GM23248 (cell line): ENCODE measurements at regions not wholly inside any gene's neighbourhood (a gene's known extent, or its start where the extent isn't known, plus 50 kb on each side); places are given as distances from the start of the nearest gene placed in this dataset.

Experiments used
- DNase-seq: peaks from one replicate; pipeline ENCODE4 v3.0.0-alpha.2; 2015
- H2AFZ ChIP-seq: fragments of 200-600 bp; sonication (generic); 2 replicates; pipeline ENCODE4 v1.6.1; 2016; ENCODE audit warnings: antibody characterized with exemption
- H3F3A ChIP-seq: fragments of 200-600 bp; sonication (generic); 2 replicates; pipeline ENCODE4 v1.6.1; 2016; ENCODE audit warnings: mild to moderate bottlenecking, antibody characterized with exemption, mixed run types; ENCODE audit not compliant: insufficient read depth
- H3K27ac ChIP-seq: fragments of 200-600 bp; sonication (generic); 2 replicates; pipeline ENCODE4 v1.5.1; 2016; ENCODE audit warnings: mild to moderate bottlenecking
- H3K27me3 ChIP-seq: fragments of 200-600 bp; sonication (generic); replicated peaks from 2 replicates; pipeline ENCODE4 v1.6.1; 2016; ENCODE audit warnings: mild to moderate bottlenecking; ENCODE audit not compliant: insufficient read depth
- H3K36me3 ChIP-seq: fragments of 200-600 bp; sonication (generic); 2 replicates; pipeline ENCODE4 v1.6.1; 2016; ENCODE audit warnings: low read depth, mild to moderate bottlenecking
- H3K4me1 ChIP-seq: fragments of 200-600 bp; sonication (generic); 2 replicates; pipeline ENCODE4 v1.6.1; 2016; ENCODE audit warnings: mild to moderate bottlenecking; ENCODE audit not compliant: insufficient read depth
- H3K4me2 ChIP-seq: fragments of 200-600 bp; sonication (generic); one replicate; pipeline ENCODE4 v1.6.1; 2016; ENCODE audit warnings: mild to moderate bottlenecking; ENCODE audit not compliant: unreplicated experiment
- H3K4me3 ChIP-seq: fragments of 200-600 bp; sonication (generic); 2 replicates; pipeline ENCODE4 v1.5.1; 2016; ENCODE audit warnings: mild to moderate bottlenecking
- H3K79me2 ChIP-seq: fragments of 200-600 bp; sonication (generic); 2 replicates; pipeline ENCODE4 v1.6.1; 2016; ENCODE audit warnings: mild to moderate bottlenecking; ENCODE audit not compliant: insufficient read depth
- H3K9ac ChIP-seq: fragments of 200-600 bp; sonication (generic); 2 replicates; pipeline ENCODE4 v1.6.1; 2016; ENCODE audit warnings: mild to moderate bottlenecking
- H3K9me2 ChIP-seq: fragments of 200-600 bp; sonication (generic); 2 replicates; pipeline ENCODE4 v1.6.1; 2016; ENCODE audit warnings: mixed run types, mild to moderate bottlenecking, moderate library complexity; ENCODE audit not compliant: insufficient read depth
- H3K9me3 ChIP-seq: fragments of 200-600 bp; sonication (generic); one replicate; pipeline ENCODE4 v1.6.1; 2017; ENCODE audit warnings: low read depth
- H4K20me1 ChIP-seq: fragments of 200-600 bp; sonication (generic); 2 replicates; pipeline ENCODE4 v1.6.0; 2016; ENCODE audit not compliant: insufficient read depth
- EZH2 ChIP-seq: fragments of 200-600 bp; sonication (generic); IDR thresholded peaks from 2 replicates; pipeline ENCODE4 v1.6.1; 2018; ENCODE audit warnings: antibody characterized with exemption, mild to moderate bottlenecking; ENCODE audit not compliant: insufficient read depth, poor library complexity, severe bottlenecking
- EZH2phosphoT487 ChIP-seq: fragments of 200-600 bp; sonication (generic); IDR thresholded peaks from 2 replicates; pipeline ENCODE4 v1.6.1; 2018; ENCODE audit warnings: antibody characterized with exemption, moderate library complexity, mild to moderate bottlenecking, low read depth; ENCODE audit not compliant: insufficient read depth
- WGBS, 2 experiments: methylation state at CpG; one replicate each; pipeline ENCODE4 v1.1.6; 2015 to 2017; ENCODE audit warnings: low lambda C conversion rate in 2 of 2, low coverage in 1 of 2; ENCODE audit errors: missing lambda C conversion rate in 2 of 2; 5-methylcytosine and 5-hydroxymethylcytosine counted together
- in situ Hi-C: fragments of 300-500 bp; cut with MboI; formaldehyde crosslinking; loops from 2 replicates; pipeline ENCODE4 v1.15.0; 2020

DNA sequence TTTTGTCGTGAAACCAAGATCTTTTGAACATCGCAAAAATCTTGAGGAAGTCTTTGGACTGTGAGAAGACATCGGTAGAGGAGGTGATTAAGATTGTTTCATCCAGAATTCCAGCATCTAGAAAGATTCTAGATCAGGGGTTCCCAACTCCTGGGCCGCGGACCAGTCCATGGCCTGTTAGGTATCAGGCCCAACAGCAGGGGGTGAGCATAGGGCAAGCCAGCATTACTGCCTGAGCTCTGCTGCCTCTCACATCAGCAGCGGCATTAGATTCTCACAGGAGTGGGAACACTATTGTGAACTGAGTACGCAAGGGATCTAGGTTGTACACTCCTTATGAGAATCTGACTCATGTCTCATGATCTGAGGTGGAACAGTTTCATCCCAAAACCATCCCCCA is 600.6 kb upstream of the CDH11 start:
- no peak overlapping the region for H3K4me3 ChIP-seq
- H3K36me3 ChIP-seq = no peaks in the 10 kb centered on the region
- no peaks in the 10 kb centered on the region for H4K20me1 ChIP-seq
- no peak overlapping the region for H3K4me2 ChIP-seq
- H3K9me3 ChIP-seq = no peaks in the 10 kb centered on the region
- peaks cover 7% of the 10 kb centered on the region for H3K4me1 ChIP-seq
- DNase-seq = no peak
- no peak overlapping the region for H3K9ac ChIP-seq
- 86% methylated on average over 7 of the region's 7 CpGs for WGBS, 2 experiments
- 0 out of 2 replicates have a peak, but pooled peaks cover 6% of the 10 kb centered on the region for H3F3A ChIP-seq
- no peak overlapping the region for H3K27ac ChIP-seq
- H3K9me2 ChIP-seq = no peaks in the 10 kb centered on the region
- peaks cover 11% of the 10 kb centered on the region for H3K27me3 ChIP-seq
- in situ Hi-C loops = no loop called here
- H3K79me2 ChIP-seq = no peaks in the 10 kb centered on the region
- TF ChIP-seq EZH2phosphoT487 (no peak), EZH2 (no peak)
- no peak overlapping the region for H2AFZ ChIP-seq

- TF ChIP-seq EZH2phosphoT487 (no peak), EZH2 (no peak)
- Histone ChIP-seq H2AFZ (no peak overlapping the region), H3K9me2 (no peaks in the 10 kb centered on the region), H3K4me3 (no peak overlapping the region), H3K27ac (no peak overlapping the region), H3F3A (no peaks in the 10 kb centered on the region), H3K27me3 (peaks cover 25% of the 10 kb centered on the region), H3K9ac (no peak overlapping the region), H3K9me3 (no peaks in the 10 kb centered on the region), H3K4me2 (no peak overlapping the region), H4K20me1 (no peaks in the 10 kb centered on the region), H3K36me3 (no peaks in the 10 kb centered on the region), H3K4me1 (no peaks in the 10 kb centered on the region), H3K79me2 (no peaks in the 10 kb centered on the region)
- 25 to 29% methylated on average over 3 of the region's 3 CpGs for WGBS, 2 experiments
- in situ Hi-C loops = no loop called here
- DNase-seq = no peak
Observed at GRCh38 chr16:65717846-65718245, 596.0 kb upstream of the CDH11 start.

DNA sequence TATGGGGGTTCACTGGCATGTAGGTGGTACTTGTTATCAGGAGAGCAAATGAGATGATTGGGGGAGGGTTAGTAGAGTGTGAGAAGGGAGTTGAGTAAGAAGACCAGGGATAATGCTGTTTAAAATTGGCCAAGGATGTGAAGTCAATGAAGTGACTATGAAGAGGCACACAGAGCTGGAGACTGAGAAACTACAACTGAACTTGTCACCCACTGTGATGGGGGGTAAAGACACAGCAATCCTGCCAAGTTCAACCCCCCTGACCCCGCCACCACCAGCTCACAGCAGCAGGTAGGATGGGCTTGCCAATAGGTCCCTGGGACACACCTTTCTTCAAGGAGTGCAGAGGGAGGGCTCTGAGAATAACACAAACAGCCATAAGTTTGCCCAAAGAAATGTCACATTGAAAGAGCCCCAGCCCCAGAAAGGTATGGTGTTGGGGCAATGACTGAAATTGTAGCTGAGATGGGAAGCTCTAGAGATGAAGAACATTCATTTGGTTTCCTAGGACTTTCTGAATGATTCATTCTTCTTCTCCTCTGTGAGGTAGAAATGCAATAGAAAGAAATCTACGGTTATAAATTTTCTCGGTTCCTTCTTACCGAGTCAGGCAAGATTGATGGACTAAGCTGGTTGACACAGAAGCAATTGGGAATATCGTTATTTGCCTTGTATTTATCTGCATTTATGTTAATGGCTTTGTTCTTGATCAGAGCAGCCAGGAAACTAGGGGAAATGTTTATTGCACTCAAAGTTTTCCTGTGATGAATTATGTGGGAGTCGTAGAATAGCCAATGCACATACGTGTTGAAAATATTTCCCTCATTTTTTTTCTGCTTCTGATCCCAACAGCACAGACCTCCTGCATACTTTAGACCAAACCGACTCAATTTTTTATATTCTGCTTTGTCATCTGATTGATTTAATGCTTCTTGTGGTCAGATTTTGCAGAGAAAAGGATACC is 595.2 kb upstream of the CDH11 start:
- DNase-seq = no peak
- in situ Hi-C loops = no loop called here
- 21 to 22% methylated on average over 8 of the region's 8 CpGs for WGBS, 2 experiments

GRCh38 chr16:65713181-65713808 is 591.4 kb upstream of the CDH11 start:
- DNase-seq = no peak
- no peak overlapping the region for H2AFZ ChIP-seq
- in situ Hi-C loops = no loop called here
- TF ChIP-seq EZH2phosphoT487 = no peak
- TF ChIP-seq EZH2 = no peak
- WGBS, 2 experiments = 67 to 68% methylated on average over 7 of the region's 7 CpGs
- no peaks in the 10 kb centered on the region for H3K4me1 ChIP-seq
- no peaks in the 10 kb centered on the region for H3K36me3 ChIP-seq
- H3K79me2 ChIP-seq = no peaks in the 10 kb centered on the region
- no peaks in the 10 kb centered on the region for H3K9me2 ChIP-seq
- no peaks in the 10 kb centered on the region for H4K20me1 ChIP-seq
- peaks cover 20% of the 10 kb centered on the region for H3K27me3 ChIP-seq
- no peaks in the 10 kb centered on the region for H3F3A ChIP-seq
- H3K9ac ChIP-seq = no peak overlapping the region
- no peak overlapping the region for H3K27ac ChIP-seq
- H3K4me3 ChIP-seq = no peak overlapping the region
- no peak overlapping the region for H3K4me2 ChIP-seq
- H3K9me3 ChIP-seq = no peaks in the 10 kb centered on the region

More for the DNA sequence above, 595.2 kb upstream of the CDH11 start:
- Histone ChIP-seq H3K9me2 (no peaks in the 10 kb centered on the region), H2AFZ (no peak overlapping the region), H3K27ac (no peak overlapping the region), H4K20me1 (no peaks in the 10 kb centered on the region), H3K4me1 (no peaks in the 10 kb centered on the region), H3K4me3 (no peak overlapping the region), H3F3A (no peaks in the 10 kb centered on the region), H3K79me2 (no peaks in the 10 kb centered on the region), H3K9me3 (no peaks in the 10 kb centered on the region), H3K36me3 (no peaks in the 10 kb centered on the region), H3K9ac (no peak overlapping the region), H3K27me3 (peaks cover 25% of the 10 kb centered on the region), H3K4me2 (no peak overlapping the region)
- TF ChIP-seq EZH2phosphoT487 (no peak), EZH2 (no peak)
